ENCODE measurements at regions not wholly inside any gene's neighbourhood (a gene's known extent, or its start where the extent isn't known, plus 50 kb on each side); places are given as distances from the start of the nearest gene placed in this dataset.

- no peak for TF ChIP-seq BRF1 (IDR thresholded peaks at IDR 0.05; ENCODE audit: borderline replicate concordance, extremely low read depth, insufficient read length)
- no peak for TF ChIP-seq PHTF2 (CRISPR knock-in tag; IDR thresholded peaks at IDR 0.05)
- no peak for TF ChIP-seq CBX1 (IDR thresholded peaks at IDR 0.05; ENCODE audit: low read depth)
- TF ChIP-seq XRCC5 (IDR thresholded peaks at IDR 0.05; ENCODE audit: low read depth, low read length): no peak
- TF ChIP-seq MAZ (CRISPR knock-in tag; conservative IDR thresholded peaks at IDR 0.05 in 1 of 2, IDR thresholded peaks at IDR 0.05 in 1 of 2): no peak
Observed at GRCh38 chr3:27613846-27614500, 108.2 kb downstream of the EOMES start (continued).

DNA sequence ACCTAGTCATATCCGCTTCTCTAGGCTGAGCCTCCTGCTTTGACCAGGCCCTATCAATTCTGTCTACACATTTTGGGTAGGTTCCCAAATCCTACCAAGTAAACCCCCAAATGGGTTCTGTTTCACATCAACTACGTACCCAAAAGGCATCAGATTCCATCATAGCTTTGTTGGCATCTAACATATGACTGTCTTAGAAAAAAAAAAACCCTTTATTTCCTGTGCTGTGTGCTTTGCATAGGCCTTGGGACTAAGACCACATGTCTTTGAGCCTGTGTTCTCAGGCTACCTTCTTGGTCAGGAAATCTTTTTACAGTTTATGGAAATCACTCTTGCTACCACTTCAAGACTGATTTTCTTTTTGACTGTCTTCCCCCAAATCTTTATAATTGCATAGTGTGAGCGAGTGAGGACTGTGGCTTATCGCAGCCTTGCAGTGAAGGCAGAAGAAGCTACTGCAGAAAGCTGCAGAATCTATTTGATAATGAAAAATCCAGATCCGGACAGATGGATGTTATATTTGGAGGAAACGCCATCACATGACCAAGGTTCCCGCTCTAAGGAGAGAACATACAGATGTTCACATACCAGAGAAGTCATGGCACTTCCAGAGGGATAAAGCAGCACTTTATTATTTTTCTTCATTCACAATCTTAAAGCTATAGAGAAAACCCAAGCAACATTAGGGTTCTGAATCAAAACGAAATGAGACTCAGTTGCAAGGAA lies 111.2 kb downstream of the EOMES start:
- no TSS peak for BruUV-seq (replicated peaks)
- no peaks in the 10 kb centered on the region for H3K36me3 ChIP-seq (ENCODE audit: control insufficient read depth, insufficient read depth, low read length)
- no peak overlapping the region for H3K9ac ChIP-seq (ENCODE audit: insufficient read depth in 1 of 2, low read depth in 2 of 2, low read length in 2 of 2)
- no peaks in the 10 kb centered on the region for H3K9me3 ChIP-seq (replicated peaks; ENCODE audit: control insufficient read depth, insufficient read depth, low read depth, low read length)
- FAIRE-seq (no peak), ATAC-seq (no peak), DNase-seq (ENCODE audit: extremely low read depth in 1 of 4, low spot score in 3 of 4) (no peak)
- WGBS (ENCODE audit: insufficient coverage, low coverage, missing lambda C conversion rate): under 1% methylated on average over 8 of the region's 8 CpGs
- in situ Hi-C loops (cut with MboI) (no loop called here), intact Hi-C loops (cut with micrococcal nuclease) (no loop called here)
- no peak overlapping the region for H3K27ac ChIP-seq (ENCODE audit: extremely low read depth, low read depth, low read length)
- ChIA-PET CTCF (ENCODE audit: low intra/inter-chr PET ratio) (no interaction called here), POLR2A (interaction anchor here (0.6 kb wide), 1 partner anchor 403 kb away, joined by 3 read pairs; no protein-coding TSS in a partner anchor)
- H2AFZ ChIP-seq (ENCODE audit: low read depth, low read length): no peak overlapping the region
- no peaks in the 10 kb centered on the region for H4K20me1 ChIP-seq (replicated peaks; ENCODE audit: control insufficient read depth, insufficient read depth, low read length)
- no peaks in the 10 kb centered on the region for H3K27me3 ChIP-seq (ENCODE audit: control insufficient read depth in 2 of 2, insufficient read depth in 2 of 2, low read length in 2 of 2)
- H3K4me1 ChIP-seq (replicated peaks in 1 of 2; ENCODE audit: control insufficient read depth in 2 of 2, insufficient read depth in 2 of 2, low read length in 2 of 2): no peaks in the 10 kb centered on the region
- no peaks in the 10 kb centered on the region for H3K79me2 ChIP-seq (ENCODE audit: control insufficient read depth, insufficient read depth, low read length)
- H3K9me1 ChIP-seq (ENCODE audit: control insufficient read depth, insufficient read depth, low read length): no peaks in the 10 kb centered on the region
- H3K4me2 ChIP-seq (ENCODE audit: insufficient read depth, low read length): no peak overlapping the region
- no peak overlapping the region for H3K4me3 ChIP-seq
- TF ChIP-seq EP300 (IDR thresholded peaks at IDR 0.05; ENCODE audit: low read length) (no peak), DMBX1 (CRISPR knock-in tag; IDR thresholded peaks at IDR 0.05; ENCODE audit: borderline replicate concordance) (no peak), ZNF165 (CRISPR knock-in tag; IDR thresholded peaks at IDR 0.05; ENCODE audit: borderline replicate concordance) (no peak), ZNF707 (CRISPR knock-in tag; conservative IDR thresholded peaks at IDR 0.05) (no peak), STAT5A (IDR thresholded peaks at IDR 0.05; ENCODE audit: borderline replicate concordance, low read length) (no peak), SMC3 (conservative IDR thresholded peaks at IDR 0.05; ENCODE audit: insufficient read depth, low read depth, low read length) (no peak), KHSRP (IDR thresholded peaks at IDR 0.05) (no peak), STAT5B (CRISPR knock-in tag; IDR thresholded peaks at IDR 0.05) (no peak), ZBTB34 (CRISPR knock-in tag; IDR thresholded peaks at IDR 0.05) (no peak), ZFX (CRISPR knock-in tag; IDR thresholded peaks at IDR 0.05) (no peak)
- TF ChIP-seq, protein P1, sequence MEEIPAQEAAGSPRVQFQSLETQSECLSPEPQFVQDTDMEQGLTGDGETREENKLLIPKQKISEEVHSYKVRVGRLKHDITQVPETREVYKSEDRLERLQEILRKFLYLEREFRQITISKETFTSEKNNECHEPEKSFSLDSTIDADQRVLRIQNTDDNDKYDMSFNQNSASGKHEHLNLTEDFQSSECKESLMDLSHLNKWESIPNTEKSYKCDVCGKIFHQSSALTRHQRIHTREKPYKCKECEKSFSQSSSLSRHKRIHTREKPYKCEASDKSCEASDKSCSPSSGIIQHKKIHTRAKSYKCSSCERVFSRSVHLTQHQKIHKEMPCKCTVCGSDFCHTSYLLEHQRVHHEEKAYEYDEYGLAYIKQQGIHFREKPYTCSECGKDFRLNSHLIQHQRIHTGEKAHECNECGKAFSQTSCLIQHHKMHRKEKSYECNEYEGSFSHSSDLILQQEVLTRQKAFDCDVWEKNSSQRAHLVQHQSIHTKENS (CRISPR knock-in tag; IDR thresholded peaks at IDR 0.05): no peak
